Fibroblast of villous mesenchyme (primary cell): ENCODE measurements at regions not wholly inside any gene's neighbourhood (a gene's known extent, or its start where the extent isn't known, plus 50 kb on each side); places are given as distances from the start of the nearest gene placed in this dataset.

Source experiments
- DNase-seq: peaks from one replicate; pipeline ENCODE4 v3.0.0-alpha.2; 2010; ENCODE audit warnings: low read depth
- H3K4me3 ChIP-seq: 2 replicates; pipeline ENCODE4 v1.5.1; 2011; ENCODE audit warnings: low read depth, mild to moderate bottlenecking, low read length
- CTCF ChIP-seq: IDR thresholded peaks from 2 replicates; pipeline ENCODE4 v1.5.1; 2012; ENCODE audit warnings: low read depth, mild to moderate bottlenecking, low read length; ENCODE audit not compliant: insufficient read depth

GRCh38 chr3:81931265-81932251 is 170.1 kb upstream of the GBE1 start:
- no peak for TF ChIP-seq CTCF
- no peak for DNase-seq
- H3K4me3 ChIP-seq: no peak overlapping the region

GRCh38 chr3:81929697-81930096 is 168.3 kb upstream of the GBE1 start:
- H3K4me3 ChIP-seq: no peak overlapping the region
- no peak for TF ChIP-seq CTCF
- DNase-seq: no peak

GRCh38 chr3:81927811-81928210 is 166.4 kb upstream of the GBE1 start:
- no peak for TF ChIP-seq CTCF
- no peak overlapping the region for H3K4me3 ChIP-seq
- no peak for DNase-seq

GRCh38 chr3:81925385-81925784 is 163.9 kb upstream of the GBE1 start:
- H3K4me3 ChIP-seq: no peak overlapping the region
- TF ChIP-seq CTCF: no peak
- DNase-seq: no peak

- TF ChIP-seq CTCF: no peak
- no peak for DNase-seq
- H3K4me3 ChIP-seq: no peak overlapping the region
Measured at GRCh38 chr3:81923038-81923437, 161.6 kb upstream of the GBE1 start.

GRCh38 chr3:81922404-81922803 is 161.0 kb upstream of the GBE1 start:
- TF ChIP-seq CTCF: no peak
- no peak overlapping the region for H3K4me3 ChIP-seq
- no peak for DNase-seq
